ENCODE measurements at regions not wholly inside any gene's neighbourhood (a gene's known extent, or its start where the extent isn't known, plus 50 kb on each side); places are given as distances from the start of the nearest gene placed in this dataset.

DNA sequence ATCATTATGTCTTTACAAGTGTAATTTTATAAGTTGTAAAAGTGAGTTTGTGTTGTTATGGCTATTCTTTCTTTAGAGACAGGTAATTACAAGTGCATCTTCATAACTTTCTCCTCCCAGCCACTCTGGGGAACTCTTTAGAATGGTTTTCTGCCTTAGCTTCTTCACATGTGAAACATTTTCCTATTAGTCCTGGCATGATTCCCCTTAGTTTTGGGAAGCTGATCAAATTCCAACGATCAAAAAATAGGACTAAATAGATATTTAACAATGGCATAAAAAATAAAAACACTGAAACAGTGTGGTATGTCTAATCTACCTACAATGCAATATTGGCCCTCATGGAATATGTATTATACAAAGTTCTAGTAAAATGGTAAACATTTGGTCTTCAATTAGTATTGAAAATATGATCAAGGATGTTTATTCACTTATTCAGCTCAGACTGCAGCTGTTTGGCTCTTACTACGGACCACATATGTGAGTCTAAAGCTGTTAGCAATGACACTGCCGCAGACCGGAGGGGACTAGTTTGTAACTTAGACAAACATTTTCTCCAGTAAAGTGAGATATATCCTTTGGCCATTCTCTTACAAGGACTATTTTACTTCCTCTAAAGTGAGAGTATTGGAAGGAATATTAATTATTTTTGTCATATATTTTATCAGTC lies 890.8 kb upstream of the USP15 start (continued):
- TF ChIP-seq, protein P1, sequence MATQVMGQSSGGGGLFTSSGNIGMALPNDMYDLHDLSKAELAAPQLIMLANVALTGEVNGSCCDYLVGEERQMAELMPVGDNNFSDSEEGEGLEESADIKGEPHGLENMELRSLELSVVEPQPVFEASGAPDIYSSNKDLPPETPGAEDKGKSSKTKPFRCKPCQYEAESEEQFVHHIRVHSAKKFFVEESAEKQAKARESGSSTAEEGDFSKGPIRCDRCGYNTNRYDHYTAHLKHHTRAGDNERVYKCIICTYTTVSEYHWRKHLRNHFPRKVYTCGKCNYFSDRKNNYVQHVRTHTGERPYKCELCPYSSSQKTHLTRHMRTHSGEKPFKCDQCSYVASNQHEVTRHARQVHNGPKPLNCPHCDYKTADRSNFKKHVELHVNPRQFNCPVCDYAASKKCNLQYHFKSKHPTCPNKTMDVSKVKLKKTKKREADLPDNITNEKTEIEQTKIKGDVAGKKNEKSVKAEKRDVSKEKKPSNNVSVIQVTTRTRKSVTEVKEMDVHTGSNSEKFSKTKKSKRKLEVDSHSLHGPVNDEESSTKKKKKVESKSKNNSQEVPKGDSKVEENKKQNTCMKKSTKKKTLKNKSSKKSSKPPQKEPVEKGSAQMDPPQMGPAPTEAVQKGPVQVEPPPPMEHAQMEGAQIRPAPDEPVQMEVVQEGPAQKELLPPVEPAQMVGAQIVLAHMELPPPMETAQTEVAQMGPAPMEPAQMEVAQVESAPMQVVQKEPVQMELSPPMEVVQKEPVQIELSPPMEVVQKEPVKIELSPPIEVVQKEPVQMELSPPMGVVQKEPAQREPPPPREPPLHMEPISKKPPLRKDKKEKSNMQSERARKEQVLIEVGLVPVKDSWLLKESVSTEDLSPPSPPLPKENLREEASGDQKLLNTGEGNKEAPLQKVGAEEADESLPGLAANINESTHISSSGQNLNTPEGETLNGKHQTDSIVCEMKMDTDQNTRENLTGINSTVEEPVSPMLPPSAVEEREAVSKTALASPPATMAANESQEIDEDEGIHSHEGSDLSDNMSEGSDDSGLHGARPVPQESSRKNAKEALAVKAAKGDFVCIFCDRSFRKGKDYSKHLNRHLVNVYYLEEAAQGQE (IDR thresholded peaks at IDR 0.05; ENCODE audit: low read depth), result no peak
- TF ChIP-seq, protein P2, sequence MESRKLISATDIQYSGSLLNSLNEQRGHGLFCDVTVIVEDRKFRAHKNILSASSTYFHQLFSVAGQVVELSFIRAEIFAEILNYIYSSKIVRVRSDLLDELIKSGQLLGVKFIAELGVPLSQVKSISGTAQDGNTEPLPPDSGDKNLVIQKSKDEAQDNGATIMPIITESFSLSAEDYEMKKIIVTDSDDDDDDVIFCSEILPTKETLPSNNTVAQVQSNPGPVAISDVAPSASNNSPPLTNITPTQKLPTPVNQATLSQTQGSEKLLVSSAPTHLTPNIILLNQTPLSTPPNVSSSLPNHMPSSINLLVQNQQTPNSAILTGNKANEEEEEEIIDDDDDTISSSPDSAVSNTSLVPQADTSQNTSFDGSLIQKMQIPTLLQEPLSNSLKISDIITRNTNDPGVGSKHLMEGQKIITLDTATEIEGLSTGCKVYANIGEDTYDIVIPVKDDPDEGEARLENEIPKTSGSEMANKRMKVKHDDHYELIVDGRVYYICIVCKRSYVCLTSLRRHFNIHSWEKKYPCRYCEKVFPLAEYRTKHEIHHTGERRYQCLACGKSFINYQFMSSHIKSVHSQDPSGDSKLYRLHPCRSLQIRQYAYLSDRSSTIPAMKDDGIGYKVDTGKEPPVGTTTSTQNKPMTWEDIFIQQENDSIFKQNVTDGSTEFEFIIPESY (IDR thresholded peaks at IDR 0.05; ENCODE audit: extremely low read depth, insufficient replicate concordance, low read length), result no peak

DNA sequence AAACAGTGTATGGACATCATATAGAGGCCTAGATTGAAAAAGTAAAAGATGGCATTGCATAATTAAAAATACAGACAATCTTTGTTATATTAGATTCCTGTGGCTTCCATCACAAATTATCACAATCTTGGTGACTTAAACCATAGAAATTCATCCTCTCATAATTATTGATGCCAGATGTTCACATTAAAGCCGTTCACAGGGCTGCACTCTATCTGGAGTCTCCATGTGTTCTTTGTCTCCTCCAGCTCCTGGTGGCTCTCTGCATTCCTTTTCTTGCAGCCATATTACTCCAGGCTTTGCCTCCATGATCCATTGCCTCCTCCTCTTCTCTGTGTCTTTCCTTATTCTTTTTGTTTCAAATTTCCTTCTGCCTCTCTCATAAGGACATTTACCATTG lies 875.7 kb upstream of the USP15 start:
- H4K20me1 ChIP-seq (ENCODE audit: insufficient read depth), result no peaks in the 10 kb centered on the region
- no peak overlapping the region for H3K9ac ChIP-seq (ENCODE audit: low read length)
- RAD21 ChIA-PET (ENCODE audit: low non-redundant PET in 1 of 2, low total read pairs in 2 of 2, uncharacterized antibody in 2 of 2, unreplicated experiment in 2 of 2), result no interaction called here
- no peaks in the 10 kb centered on the region for H3K27me3 ChIP-seq (ENCODE audit: insufficient read depth, low read length)
- no TSS peak for BruUV-seq (replicated peaks)
- no peak overlapping the region for H2AFZ ChIP-seq (ENCODE audit: low read depth, low read length, poor library complexity, severe bottlenecking)
- ATAC-seq (no peak), DNase-seq (ENCODE audit: low read depth, low spot score) (no peak)
- no peaks in the 10 kb centered on the region for H3K9me2 ChIP-seq (ENCODE audit: insufficient read depth)
- intact Hi-C loops (cut with micrococcal nuclease), result no loop called here
- TF ChIP-seq, protein P3, sequence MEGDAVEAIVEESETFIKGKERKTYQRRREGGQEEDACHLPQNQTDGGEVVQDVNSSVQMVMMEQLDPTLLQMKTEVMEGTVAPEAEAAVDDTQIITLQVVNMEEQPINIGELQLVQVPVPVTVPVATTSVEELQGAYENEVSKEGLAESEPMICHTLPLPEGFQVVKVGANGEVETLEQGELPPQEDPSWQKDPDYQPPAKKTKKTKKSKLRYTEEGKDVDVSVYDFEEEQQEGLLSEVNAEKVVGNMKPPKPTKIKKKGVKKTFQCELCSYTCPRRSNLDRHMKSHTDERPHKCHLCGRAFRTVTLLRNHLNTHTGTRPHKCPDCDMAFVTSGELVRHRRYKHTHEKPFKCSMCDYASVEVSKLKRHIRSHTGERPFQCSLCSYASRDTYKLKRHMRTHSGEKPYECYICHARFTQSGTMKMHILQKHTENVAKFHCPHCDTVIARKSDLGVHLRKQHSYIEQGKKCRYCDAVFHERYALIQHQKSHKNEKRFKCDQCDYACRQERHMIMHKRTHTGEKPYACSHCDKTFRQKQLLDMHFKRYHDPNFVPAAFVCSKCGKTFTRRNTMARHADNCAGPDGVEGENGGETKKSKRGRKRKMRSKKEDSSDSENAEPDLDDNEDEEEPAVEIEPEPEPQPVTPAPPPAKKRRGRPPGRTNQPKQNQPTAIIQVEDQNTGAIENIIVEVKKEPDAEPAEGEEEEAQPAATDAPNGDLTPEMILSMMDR (IDR thresholded peaks at IDR 0.05 in 2 of 3, conservative IDR thresholded peaks at IDR 0.05 in 1 of 3; ENCODE audit: borderline replicate concordance in 1 of 3, insufficient read depth in 1 of 3, low read depth in 2 of 3, low read length in 2 of 3), result no peak
- no peak for TF ChIP-seq SRF (IDR thresholded peaks at IDR 0.05; ENCODE audit: low read depth)
- no peak for TF ChIP-seq SIN3A (IDR thresholded peaks at IDR 0.05; ENCODE audit: low read depth)
- no peak for TF ChIP-seq ZFX (IDR thresholded peaks at IDR 0.05)
- no peak for TF ChIP-seq SP1 (IDR thresholded peaks at IDR 0.05; ENCODE audit: low read depth)
- no peak for TF ChIP-seq POLR2A (IDR thresholded peaks at IDR 0.05; ENCODE audit: borderline replicate concordance, extremely low read depth, insufficient read depth, insufficient read length)
- TF ChIP-seq CEBPB (IDR thresholded peaks at IDR 0.05; ENCODE audit: low read depth), result no peak
- no peaks in the 10 kb centered on the region for H3K4me1 ChIP-seq (ENCODE audit: control insufficient read depth in 1 of 2, insufficient read depth in 2 of 2, low read length in 2 of 2)
- POLR2A ChIA-PET, result no interaction called here
- no peaks in the 10 kb centered on the region for H3K79me2 ChIP-seq (ENCODE audit: insufficient read depth, low read length)
- H3K9me3 ChIP-seq (ENCODE audit: control insufficient read depth in 1 of 2, insufficient read depth in 1 of 2, low read depth in 1 of 2, low read length in 2 of 2), result no peaks in the 10 kb centered on the region
- H3K27ac ChIP-seq (ENCODE audit: low read depth, low read length), result no peak overlapping the region
- H3K4me2 ChIP-seq (ENCODE audit: low read length), result no peak overlapping the region
- H3K36me3 ChIP-seq (ENCODE audit: control insufficient read depth in 1 of 2, insufficient read depth in 2 of 2, low read length in 2 of 2), result no peaks in the 10 kb centered on the region
- no peak overlapping the region for H3K4me3 ChIP-seq (replicated peaks in 1 of 2; ENCODE audit: low read depth in 1 of 2, low read length in 2 of 2)
- CTCF ChIA-PET, result no interaction called here
